K562 (cell line): ENCODE measurements at regions not wholly inside any gene's neighbourhood (a gene's known extent, or its start where the extent isn't known, plus 50 kb on each side); places are given as distances from the start of the nearest gene placed in this dataset.

Experiments used
- CHCHD3 ChIP-seq: fragments of 250-450 bp; sonication (Bioruptor Pico); IDR thresholded peaks from 2 replicates; pipeline ENCODE4 v2.1.2; 2022; ENCODE audit warnings: mild to moderate bottlenecking
- CXXC5 ChIP-seq: fragments of 250-450 bp; sonication (Bioruptor Pico); IDR thresholded peaks from 2 replicates; pipeline ENCODE4 v1.8.0; 2022; ENCODE audit warnings: inconsistent platforms, mild to moderate bottlenecking, moderate library complexity
- ETV5 ChIP-seq: sonication (generic); formaldehyde crosslinking; IDR thresholded peaks from 2 replicates; pipeline ENCODE4 v1.4.0; 2020; ENCODE audit warnings: low read depth, mild to moderate bottlenecking, missing genetic modification reagents
- KLF10 ChIP-seq: fragments of 250-450 bp; sonication (Bioruptor Pico); IDR thresholded peaks from 2 replicates; pipeline ENCODE4 v1.6.1; 2021; ENCODE audit warnings: matching md5 sums
- KLF16 ChIP-seq: IDR thresholded peaks from 2 replicates; pipeline ENCODE4 v1.6.1; 2016; ENCODE audit warnings: antibody characterized with exemption
- MAFK ChIP-seq: IDR thresholded peaks from 2 replicates; pipeline ENCODE4 v1.6.1; 2011; ENCODE audit warnings: low read length, improper control_type of control experiment
- MED1 ChIP-seq: sonication (generic); formaldehyde crosslinking; IDR thresholded peaks from 2 replicates; pipeline ENCODE4 v1.8.1; 2023; ENCODE audit warnings: missing genetic modification reagents, borderline replicate concordance
- PHF20 ChIP-seq: fragments of 450-650 bp; IDR thresholded peaks from 2 replicates; pipeline ENCODE4 v1.6.1; 2018; ENCODE audit not compliant: partially characterized antibody
- ZNF444 ChIP-seq: fragments of 250-450 bp; sonication (Bioruptor Pico); IDR thresholded peaks from 2 replicates; pipeline ENCODE4 v1.4.0; 2020; ENCODE audit warnings: mild to moderate bottlenecking, moderate library complexity
- ZNF76 ChIP-seq: fragments of 250-450 bp; sonication (Bioruptor Pico); IDR thresholded peaks from 2 replicates; pipeline ENCODE4 v1.4.0; 2020; ENCODE audit warnings: mild to moderate bottlenecking, moderate library complexity, borderline replicate concordance
- TF ChIP-seq, protein P1 (sequence below): sonication (generic); formaldehyde crosslinking; IDR thresholded peaks from 2 replicates; pipeline ENCODE4 v1.8.0; 2023; ENCODE audit warnings: mild to moderate bottlenecking, missing genetic modification reagents
- TF ChIP-seq, protein P2 (sequence below): fragments of 450-650 bp; IDR thresholded peaks from one replicate; pipeline ENCODE4 v1.6.1; 2018; ENCODE audit warnings: mild to moderate bottlenecking, moderate library complexity; ENCODE audit not compliant: partially characterized antibody

DNA sequence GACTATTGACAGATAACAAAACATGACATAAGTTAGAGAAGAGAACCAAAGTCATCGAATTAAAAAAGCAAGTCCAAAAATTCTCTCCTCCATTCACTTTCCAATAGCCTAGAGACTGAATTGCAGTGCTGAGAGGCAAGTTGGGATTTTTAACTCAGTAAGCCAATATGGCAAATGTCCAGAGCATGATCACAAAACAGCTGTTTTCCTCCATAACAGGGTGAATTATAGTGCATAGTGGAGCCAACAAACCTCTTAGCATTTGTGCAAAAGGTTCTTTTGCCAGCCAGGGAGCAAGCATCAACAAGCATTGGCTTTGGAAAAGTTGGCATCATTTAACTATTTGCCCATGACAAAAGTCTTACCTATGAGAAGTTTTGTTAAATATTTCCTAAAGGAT lies 458.8 kb upstream of the NOVA1 start (continued):
- TF ChIP-seq PHF20 (no peak), MED1 (CRISPR knock-in tag) (no peak), KLF16 (no peak), KLF10 (CRISPR knock-in tag) (no peak), ZNF76 (CRISPR knock-in tag) (no peak), CHCHD3 (no peak), ZNF444 (no peak), ETV5 (CRISPR knock-in tag) (no peak), CXXC5 (CRISPR knock-in tag) (no peak), MAFK (no peak)
- TF ChIP-seq, protein P1, sequence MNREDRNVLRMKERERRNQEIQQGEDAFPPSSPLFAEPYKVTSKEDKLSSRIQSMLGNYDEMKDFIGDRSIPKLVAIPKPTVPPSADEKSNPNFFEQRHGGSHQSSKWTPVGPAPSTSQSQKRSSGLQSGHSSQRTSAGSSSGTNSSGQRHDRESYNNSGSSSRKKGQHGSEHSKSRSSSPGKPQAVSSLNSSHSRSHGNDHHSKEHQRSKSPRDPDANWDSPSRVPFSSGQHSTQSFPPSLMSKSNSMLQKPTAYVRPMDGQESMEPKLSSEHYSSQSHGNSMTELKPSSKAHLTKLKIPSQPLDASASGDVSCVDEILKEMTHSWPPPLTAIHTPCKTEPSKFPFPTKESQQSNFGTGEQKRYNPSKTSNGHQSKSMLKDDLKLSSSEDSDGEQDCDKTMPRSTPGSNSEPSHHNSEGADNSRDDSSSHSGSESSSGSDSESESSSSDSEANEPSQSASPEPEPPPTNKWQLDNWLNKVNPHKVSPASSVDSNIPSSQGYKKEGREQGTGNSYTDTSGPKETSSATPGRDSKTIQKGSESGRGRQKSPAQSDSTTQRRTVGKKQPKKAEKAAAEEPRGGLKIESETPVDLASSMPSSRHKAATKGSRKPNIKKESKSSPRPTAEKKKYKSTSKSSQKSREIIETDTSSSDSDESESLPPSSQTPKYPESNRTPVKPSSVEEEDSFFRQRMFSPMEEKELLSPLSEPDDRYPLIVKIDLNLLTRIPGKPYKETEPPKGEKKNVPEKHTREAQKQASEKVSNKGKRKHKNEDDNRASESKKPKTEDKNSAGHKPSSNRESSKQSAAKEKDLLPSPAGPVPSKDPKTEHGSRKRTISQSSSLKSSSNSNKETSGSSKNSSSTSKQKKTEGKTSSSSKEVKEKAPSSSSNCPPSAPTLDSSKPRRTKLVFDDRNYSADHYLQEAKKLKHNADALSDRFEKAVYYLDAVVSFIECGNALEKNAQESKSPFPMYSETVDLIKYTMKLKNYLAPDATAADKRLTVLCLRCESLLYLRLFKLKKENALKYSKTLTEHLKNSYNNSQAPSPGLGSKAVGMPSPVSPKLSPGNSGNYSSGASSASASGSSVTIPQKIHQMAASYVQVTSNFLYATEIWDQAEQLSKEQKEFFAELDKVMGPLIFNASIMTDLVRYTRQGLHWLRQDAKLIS: no peak
- TF ChIP-seq, protein P2, sequence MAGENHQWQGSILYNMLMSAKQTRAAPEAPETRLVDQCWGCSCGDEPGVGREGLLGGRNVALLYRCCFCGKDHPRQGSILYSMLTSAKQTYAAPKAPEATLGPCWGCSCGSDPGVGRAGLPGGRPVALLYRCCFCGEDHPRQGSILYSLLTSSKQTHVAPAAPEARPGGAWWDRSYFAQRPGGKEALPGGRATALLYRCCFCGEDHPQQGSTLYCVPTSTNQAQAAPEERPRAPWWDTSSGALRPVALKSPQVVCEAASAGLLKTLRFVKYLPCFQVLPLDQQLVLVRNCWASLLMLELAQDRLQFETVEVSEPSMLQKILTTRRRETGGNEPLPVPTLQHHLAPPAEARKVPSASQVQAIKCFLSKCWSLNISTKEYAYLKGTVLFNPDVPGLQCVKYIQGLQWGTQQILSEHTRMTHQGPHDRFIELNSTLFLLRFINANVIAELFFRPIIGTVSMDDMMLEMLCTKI: no peak
